ENCODE measurements at regions not wholly inside any gene's neighbourhood (a gene's known extent, or its start where the extent isn't known, plus 50 kb on each side); places are given as distances from the start of the nearest gene placed in this dataset.

GRCh38 chr15:77537006-77537405 lies 95.7 kb downstream of the LINGO1 start:
- Histone ChIP-seq H3K9me3 (no peaks in the 10 kb centered on the region), H3K4me1 (peaks cover 10 to 51% (median 26%) of the 10 kb centered on the region in 9 donors), H3K4me3 (no peak overlapping the region), H3K36me3 (no peaks in the 10 kb centered on the region), H3K27ac (no peak overlapping the region), H3K27me3 (no peaks in the 10 kb centered on the region)
- intact Hi-C loops (cut with DNase I) = no loop called here
- no peak for ATAC-seq
- 100% methylated on average over 1 of the region's 1 CpG for WGBS, 2 donors
- DNase-seq = no peak
- TF ChIP-seq, protein P1, sequence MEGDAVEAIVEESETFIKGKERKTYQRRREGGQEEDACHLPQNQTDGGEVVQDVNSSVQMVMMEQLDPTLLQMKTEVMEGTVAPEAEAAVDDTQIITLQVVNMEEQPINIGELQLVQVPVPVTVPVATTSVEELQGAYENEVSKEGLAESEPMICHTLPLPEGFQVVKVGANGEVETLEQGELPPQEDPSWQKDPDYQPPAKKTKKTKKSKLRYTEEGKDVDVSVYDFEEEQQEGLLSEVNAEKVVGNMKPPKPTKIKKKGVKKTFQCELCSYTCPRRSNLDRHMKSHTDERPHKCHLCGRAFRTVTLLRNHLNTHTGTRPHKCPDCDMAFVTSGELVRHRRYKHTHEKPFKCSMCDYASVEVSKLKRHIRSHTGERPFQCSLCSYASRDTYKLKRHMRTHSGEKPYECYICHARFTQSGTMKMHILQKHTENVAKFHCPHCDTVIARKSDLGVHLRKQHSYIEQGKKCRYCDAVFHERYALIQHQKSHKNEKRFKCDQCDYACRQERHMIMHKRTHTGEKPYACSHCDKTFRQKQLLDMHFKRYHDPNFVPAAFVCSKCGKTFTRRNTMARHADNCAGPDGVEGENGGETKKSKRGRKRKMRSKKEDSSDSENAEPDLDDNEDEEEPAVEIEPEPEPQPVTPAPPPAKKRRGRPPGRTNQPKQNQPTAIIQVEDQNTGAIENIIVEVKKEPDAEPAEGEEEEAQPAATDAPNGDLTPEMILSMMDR (IDR thresholded peaks at IDR 0.05) = no peak

GRCh38 chr15:77535845-77536244 lies 96.9 kb downstream of the LINGO1 start:
- 96 to 97% methylated on average over 7 of the region's 7 CpGs for WGBS, 2 donors
- H3K27me3 ChIP-seq = no peaks in the 10 kb centered on the region
- intact Hi-C loops (cut with DNase I) = no loop called here
- TF ChIP-seq, protein P1 (IDR thresholded peaks at IDR 0.05) = no peak
- no peaks in the 10 kb centered on the region for H3K36me3 ChIP-seq
- H3K9me3 ChIP-seq = no peaks in the 10 kb centered on the region
- no peak overlapping the region for H3K4me3 ChIP-seq
- DNase-seq = no peak
- H3K27ac ChIP-seq = no peak overlapping the region
- H3K4me1 ChIP-seq = peaks cover 0 to 39% (median 15%) of the 10 kb centered on the region in 9 donors
- no peak for ATAC-seq
